RWPE1 (cell line): ENCODE measurements at regions not wholly inside any gene's neighbourhood (a gene's known extent, or its start where the extent isn't known, plus 50 kb on each side); places are given as distances from the start of the nearest gene placed in this dataset.
"Not testable (repeated sequence)": the region's sequence is repeated elsewhere in the genome, so short reads cannot be mapped to it uniquely, and the experiment has no call there.

Source experiments
- CTCF ChIA-PET: fragments of 350-600 bp; sonication (Branson Sonifier 250); formaldehyde crosslinking; extraction: SDS; loops from one replicate; lab custom pipeline; 2021; lab: Yijun Ruan, JAX
- POLR2A ChIA-PET: fragments of 400-600 bp; formaldehyde crosslinking; extraction: SDS; loops from one replicate; lab custom pipeline; 2020; ENCODE audit warnings: antibody characterized with exemption; ENCODE audit not compliant: low non-redundant PET; lab: Yijun Ruan, JAX
- DNase-seq: peaks from one replicate; pipeline ENCODE4 v3.0.0; 2012; ENCODE audit warnings: low spot score
- H3K27ac ChIP-seq: fragments of 450-650 bp; 2 replicates; pipeline ENCODE4 v1.5.1; 2017
- TF ChIP-seq, protein P1 (sequence below): fragments of 450-650 bp; conservative IDR thresholded peaks from 2 replicates; pipeline ENCODE4 v1.5.1; 2017; ENCODE audit warnings: low read depth, mild to moderate bottlenecking

DNA sequence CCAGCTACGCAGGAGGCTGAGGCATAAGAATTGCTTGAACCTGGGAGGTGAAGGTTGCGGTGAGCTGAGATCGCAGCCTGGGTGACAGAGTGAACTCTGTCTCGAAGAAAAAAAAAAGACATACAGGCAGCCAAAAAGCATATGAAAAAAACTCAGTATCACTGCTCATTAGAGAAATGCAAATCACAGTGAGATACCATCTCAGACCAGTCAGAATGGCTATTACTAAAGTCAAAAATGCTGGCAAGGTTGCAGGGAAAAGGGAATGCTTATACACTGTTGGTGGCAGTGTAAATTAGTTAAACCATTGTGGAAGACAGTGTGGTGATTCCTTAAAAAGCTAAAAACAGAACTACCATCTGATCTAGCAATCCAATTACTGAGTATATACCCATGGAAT is 123.1 kb downstream of the CHIC2 start:
- ChIA-PET CTCF (interaction anchor here (0.7 to 1.2 kb wide), 2 partner anchors 11 to 72 kb away, joined by 3 to 6 read pairs; no protein-coding TSS in a partner anchor), POLR2A (interaction anchor here (0.7 kb wide), 1 partner anchor 21 kb away, joined by 3 read pairs; no protein-coding TSS in a partner anchor)
- TF ChIP-seq, protein P1, sequence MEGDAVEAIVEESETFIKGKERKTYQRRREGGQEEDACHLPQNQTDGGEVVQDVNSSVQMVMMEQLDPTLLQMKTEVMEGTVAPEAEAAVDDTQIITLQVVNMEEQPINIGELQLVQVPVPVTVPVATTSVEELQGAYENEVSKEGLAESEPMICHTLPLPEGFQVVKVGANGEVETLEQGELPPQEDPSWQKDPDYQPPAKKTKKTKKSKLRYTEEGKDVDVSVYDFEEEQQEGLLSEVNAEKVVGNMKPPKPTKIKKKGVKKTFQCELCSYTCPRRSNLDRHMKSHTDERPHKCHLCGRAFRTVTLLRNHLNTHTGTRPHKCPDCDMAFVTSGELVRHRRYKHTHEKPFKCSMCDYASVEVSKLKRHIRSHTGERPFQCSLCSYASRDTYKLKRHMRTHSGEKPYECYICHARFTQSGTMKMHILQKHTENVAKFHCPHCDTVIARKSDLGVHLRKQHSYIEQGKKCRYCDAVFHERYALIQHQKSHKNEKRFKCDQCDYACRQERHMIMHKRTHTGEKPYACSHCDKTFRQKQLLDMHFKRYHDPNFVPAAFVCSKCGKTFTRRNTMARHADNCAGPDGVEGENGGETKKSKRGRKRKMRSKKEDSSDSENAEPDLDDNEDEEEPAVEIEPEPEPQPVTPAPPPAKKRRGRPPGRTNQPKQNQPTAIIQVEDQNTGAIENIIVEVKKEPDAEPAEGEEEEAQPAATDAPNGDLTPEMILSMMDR = no peak
- DNase-seq = no peak
- H3K27ac ChIP-seq = no peak overlapping the region

DNA sequence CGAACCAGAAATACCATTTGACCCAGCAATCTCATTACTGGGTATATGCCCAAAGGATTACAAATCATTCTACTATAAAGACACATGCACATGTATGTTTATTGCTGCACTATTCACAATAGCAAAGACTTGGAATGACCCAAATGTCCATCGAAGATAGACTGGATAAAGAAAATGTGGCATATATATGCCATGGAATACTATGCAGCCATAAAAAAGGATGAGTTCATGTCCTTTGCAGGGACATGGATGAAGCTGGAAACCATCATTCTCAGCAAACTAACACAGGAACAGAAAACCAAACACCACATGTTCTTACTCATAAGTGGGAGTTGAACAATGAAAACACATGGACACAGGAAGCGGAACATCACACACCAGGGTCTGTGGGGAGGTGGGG is 124.5 kb downstream of the CHIC2 start:
- H3K27ac ChIP-seq, POLR2A ChIA-PET, DNase-seq, CTCF ChIA-PET: not testable (repeated sequence)

DNA sequence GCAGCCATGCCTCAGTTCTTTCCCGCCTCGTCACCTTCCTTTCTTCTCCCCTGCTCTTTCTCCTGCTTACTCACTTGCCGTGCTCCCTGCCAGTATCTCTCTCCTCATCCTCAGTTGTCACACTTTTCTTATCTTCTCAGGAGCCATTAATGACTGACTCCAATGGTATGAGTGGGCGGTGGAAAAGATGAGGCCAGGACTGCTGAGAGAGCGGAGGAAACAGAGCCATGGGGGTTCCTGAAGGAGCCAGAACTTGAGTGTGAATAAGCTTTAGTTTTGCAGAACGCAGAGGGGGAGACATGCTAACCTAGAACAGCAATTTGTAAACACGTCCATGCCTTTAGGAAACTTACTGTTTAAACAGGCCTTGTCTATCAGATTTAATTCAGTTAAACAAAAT is 126.5 kb downstream of the CHIC2 start:
- no peak for DNase-seq
- POLR2A ChIA-PET = no interaction called here
- CTCF ChIA-PET = no interaction called here
- H3K27ac ChIP-seq = no peak overlapping the region
- TF ChIP-seq, protein P1 = no peak

DNA sequence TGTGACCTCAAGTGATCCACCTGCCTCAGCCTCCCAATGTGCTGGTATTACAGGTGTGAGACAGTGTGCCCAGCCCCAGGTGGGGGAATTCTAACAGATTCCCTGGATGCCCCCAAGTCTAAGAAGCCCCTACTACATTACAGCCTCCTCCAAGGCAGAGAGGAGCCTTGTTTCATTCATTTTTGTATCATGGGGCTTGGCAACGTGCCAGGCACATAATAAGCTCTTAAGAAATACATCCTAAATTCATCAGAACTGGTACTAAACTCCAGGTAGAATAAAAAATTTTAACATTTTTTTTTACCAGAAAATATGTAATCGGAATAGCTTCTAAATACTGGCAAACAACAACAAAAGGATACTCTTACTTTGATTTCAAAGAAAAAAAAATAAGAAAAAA is 127.1 kb downstream of the CHIC2 start:
- POLR2A ChIA-PET = no interaction called here
- CTCF ChIA-PET = interaction anchor here (0.6 kb wide), 1 partner anchor 1681 kb away, joined by 4 read pairs; no protein-coding TSS in a partner anchor
- TF ChIP-seq, protein P1 = no peak
- H3K27ac ChIP-seq = no peak overlapping the region
- DNase-seq = no peak

DNA sequence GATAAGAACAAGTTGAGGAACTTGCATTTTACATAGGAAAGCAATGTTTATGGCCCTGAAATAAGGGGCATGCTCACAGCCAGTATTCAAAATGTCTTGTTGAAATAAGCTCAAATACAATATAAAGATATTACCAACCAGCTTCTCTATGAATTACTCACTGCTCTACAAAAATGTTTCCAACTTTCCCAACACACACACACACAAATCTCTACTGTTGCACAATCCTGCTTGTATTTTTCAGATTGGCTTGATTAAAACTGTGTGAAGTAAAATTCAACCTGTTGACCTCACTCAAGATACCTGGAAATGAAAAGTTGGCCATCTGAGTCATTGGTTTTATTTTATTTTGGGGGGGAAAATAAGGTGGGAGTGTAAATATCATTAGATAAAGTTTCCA is 128.6 kb downstream of the CHIC2 start:
- CTCF ChIA-PET = no interaction called here
- POLR2A ChIA-PET = no interaction called here
- TF ChIP-seq, protein P1 = no peak
- no peak for DNase-seq
- no peak overlapping the region for H3K27ac ChIP-seq

DNA sequence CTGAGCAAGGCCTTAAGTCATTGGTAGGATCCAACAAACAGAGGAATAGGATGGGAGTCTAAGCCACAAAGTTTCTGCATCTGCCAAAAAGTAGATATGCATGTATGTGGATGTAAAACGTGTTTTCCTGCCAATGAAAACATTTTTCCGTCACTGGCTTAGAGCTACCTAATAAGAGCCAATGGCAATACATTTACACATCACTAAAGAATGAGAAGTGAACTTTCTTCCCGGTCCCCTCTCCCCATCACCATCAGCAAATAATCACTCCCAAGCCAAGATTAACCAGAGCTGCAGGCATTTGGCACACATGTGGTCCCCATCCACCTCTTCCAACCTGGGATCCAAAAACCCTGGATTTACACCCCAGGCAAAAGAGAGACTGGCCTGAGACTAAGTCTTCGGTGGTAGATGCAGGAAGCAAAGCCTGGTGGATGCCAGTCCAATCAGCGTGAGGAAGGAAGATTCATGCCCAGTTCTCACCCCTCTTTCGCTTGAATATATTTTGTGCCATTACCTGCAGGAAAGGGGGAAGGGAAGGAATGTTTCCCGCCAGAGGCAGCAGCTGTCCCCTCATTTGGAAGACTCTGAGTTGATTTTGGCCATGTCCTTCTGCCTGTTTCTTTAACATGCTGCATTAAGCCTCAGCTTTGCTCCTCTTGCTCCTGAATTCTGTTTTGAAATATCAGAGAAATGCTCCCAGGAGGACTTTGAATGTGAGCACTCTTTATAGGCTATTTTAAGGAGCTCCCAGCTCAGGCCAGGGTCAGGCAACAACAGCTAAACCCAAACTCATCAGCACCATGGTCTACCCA is 131.4 kb downstream of the CHIC2 start:
- ChIA-PET POLR2A (no interaction called here), CTCF (interaction anchor here (0.6 kb wide), 2 partner anchors 142 to 1830 kb away, joined by 3 to 4 read pairs; no protein-coding TSS in a partner anchor)
- DNase-seq = no peak
- peak overlapping the region; percentile 55; the same call in 1 of the 2 replicates for H3K27ac ChIP-seq
- TF ChIP-seq, protein P1 = no peak

DNA sequence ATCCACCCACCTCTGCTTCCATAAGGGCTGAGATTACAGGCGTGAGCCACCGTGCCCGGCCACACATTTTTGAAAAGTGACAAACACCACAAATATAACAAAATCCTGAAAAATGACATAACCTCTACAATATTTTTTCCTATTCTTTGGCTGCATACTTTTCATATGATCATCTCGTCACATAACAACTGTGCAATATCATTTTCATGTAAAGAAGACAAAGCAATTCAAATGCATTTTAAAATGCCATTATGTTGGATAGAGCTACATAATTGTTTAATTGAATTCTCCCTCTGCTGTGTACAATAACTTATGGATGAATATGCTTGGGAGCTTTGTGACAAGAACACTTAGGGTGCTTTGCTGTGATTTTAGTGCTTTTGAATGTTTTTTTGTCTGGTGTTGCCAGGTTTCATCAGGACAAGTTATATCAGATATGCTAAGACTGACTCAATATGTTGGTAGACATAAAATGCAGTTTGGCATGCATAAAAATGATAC is 132.9 kb downstream of the CHIC2 start:
- H3K27ac ChIP-seq = no peak overlapping the region
- no peak for DNase-seq
- TF ChIP-seq, protein P1 = no peak
- ChIA-PET POLR2A (no interaction called here), CTCF (interaction anchor here (1.0 to 3.0 kb wide), 4 partner anchors 11 to 286 kb away, joined by 4 to 19 read pairs (median 12); no protein-coding TSS in a partner anchor)
